HG02943 (cell line): ENCODE measurements at regions not wholly inside any gene's neighbourhood (a gene's known extent, or its start where the extent isn't known, plus 50 kb on each side); places are given as distances from the start of the nearest gene placed in this dataset.

Experiments used
- ATAC-seq: cut with Tn5 transposase; IDR thresholded peaks from one replicate; pipeline ENCODE4 v1.9.1; 2021; ENCODE audit warnings: mild to moderate bottlenecking, low read depth, moderate library complexity; ENCODE audit not compliant: unreplicated experiment

DNA sequence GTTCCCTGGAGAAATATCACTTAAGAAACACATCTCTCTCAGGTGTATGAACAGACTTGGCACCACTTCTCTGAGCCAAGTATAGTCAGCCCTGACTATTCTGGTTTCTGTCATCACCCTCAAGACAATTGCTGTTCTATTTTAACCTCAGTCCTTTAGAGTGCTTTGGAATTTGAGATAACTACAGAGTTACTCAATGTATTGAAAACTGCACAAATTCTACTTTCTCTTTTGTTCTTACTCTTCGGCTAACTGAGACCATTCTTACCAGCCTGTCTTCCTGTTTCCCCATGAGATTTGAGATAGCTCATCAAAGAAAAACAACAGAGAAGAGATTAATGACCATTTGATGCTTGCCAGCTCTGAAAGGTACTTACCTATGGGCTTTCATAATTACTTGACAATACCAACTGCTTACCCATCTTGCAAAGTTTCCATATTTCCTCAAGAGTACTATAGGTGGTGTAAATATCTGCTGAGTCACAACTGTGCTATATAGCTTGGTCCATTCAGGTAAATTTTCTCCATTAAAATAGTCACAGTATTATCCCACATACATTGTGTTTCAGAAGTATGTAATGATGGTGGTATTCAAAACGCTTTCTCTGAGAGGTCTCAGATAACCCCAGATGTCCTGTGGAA lies 467.5 kb upstream of the CHST9 start:
- ATAC-seq = no peak

DNA sequence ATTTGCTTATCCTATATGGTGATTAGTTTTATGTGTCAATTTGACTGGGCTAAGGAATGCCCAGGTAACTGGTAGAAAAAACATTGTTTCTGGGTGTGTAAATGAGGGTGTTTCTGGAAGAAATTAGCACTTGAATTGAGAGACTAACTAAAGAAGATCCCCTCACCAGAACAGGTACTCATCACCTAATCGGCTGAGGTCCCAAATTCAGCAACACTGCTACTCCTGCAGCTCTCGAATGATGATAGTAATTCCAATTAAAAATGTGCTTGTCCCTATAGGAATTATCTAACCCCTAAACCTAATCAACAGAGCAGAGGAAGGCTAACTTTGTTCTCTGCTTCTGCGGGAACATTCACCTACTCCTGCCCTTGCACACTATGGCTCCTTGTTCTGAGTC lies 464.5 kb upstream of the CHST9 start:
- no peak for ATAC-seq

- ATAC-seq = no peak
These were observed 460.8 kb upstream of the CHST9 start for GRCh38 chr18:27645929-27646328.

- no peak for ATAC-seq
These were observed 451.5 kb upstream of the CHST9 start for GRCh38 chr18:27636576-27637085.

GRCh38 chr18:27632706-27633105 lies 447.6 kb upstream of the CHST9 start:
- no peak for ATAC-seq

DNA sequence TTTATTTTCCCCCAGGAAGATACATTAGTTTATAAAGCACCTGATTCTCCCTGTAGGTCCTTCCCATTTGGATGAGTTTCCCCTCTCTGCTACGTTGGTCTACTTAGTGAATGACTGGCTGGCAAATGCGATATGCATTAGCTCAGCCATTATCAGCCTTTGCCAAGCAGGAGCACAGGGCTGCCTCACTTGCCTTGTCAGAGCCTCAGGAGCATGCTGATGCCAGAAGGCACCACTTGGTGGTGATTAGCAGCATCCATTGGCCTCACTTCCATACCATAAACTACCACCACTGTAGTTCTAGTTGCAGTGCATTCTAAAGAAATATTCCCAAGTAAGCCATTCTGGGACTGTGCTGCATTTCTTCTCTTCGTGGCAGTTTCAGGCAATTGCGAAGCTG lies 442.8 kb upstream of the CHST9 start:
- no peak for ATAC-seq

DNA sequence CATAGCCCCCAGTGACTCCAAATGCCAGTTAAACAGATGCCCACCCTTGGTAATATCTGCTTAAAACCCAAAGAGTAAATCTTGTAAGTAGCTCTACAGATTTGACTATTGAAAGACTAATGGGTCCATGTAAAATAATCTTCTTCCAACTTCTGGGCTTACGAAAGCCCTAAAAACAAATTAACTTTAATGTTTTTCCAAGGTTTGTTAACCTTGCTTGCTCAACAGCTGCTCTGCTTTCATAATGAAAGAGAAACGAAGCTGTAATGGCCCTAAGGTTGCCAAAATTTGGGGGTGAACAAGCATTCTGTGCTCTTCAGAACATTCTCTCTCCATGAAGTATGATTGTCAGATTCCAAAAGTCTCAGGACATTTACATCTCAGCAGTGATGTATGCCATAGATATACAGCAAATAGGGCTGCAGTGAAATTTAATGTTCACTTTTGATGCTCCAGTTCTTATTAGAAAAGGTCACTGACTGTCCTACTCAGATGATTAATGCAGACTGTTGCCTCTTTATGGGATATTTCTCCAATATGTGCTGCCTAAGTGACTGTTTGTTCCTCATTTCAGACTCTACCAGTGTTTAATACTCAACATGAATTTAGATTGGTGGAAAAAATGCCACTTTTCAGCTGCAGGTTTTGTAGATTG lies 436.3 kb upstream of the CHST9 start:
- ATAC-seq = no peak

GRCh38 chr18:27619906-27620305 lies 434.8 kb upstream of the CHST9 start:
- no peak for ATAC-seq

DNA sequence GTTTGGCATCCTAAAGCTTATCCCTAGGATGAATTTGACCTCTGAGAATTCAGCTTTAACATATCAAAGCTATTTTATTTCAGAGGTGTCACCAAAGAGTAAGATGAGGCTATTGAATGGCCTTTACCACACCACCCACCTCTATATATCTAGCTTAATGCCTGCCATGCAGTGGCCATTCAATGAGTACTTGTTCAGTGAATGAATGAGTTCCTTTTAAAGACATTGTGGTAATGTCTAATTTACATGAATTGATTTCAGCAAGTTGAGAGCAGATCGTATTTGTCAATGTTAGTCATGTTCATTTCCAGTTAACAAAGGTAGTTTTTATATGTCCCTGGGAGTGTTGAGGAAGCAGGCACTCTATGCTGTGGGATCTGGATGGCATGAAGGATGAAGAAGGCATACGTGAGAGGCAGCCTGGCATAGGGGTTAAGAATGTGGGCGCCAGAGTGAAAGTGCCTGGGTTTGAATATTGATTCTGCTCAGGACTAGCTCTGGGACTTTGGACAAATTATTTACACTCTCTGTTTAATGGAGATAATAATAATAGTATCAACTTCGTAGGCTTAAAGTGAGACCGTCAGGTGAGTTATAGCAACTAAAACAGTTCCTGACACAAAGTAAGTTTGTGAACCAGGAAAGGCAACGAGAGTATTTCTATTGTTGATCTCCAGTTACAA lies 434.1 kb upstream of the CHST9 start:
- no peak for ATAC-seq

DNA sequence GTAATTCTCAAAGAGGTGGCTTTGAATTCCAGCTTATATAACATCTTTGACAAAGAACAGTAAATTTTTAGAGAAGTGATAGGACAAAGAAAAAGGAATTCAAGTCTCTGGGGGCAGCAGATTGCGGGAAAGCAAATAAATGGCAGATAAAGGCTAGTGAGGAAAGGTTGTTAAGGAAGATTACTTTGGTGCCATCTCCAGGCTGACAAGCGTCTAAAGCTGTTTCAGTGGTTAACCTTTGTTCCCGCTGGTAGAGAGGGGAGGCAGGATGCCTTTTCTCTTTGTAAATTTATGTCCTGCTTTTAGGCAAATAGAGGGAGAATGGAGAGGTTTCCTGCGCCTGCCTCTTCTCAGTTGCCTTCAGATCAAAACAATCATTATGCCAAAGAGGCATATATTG lies 431.2 kb upstream of the CHST9 start:
- ATAC-seq = no peak

DNA sequence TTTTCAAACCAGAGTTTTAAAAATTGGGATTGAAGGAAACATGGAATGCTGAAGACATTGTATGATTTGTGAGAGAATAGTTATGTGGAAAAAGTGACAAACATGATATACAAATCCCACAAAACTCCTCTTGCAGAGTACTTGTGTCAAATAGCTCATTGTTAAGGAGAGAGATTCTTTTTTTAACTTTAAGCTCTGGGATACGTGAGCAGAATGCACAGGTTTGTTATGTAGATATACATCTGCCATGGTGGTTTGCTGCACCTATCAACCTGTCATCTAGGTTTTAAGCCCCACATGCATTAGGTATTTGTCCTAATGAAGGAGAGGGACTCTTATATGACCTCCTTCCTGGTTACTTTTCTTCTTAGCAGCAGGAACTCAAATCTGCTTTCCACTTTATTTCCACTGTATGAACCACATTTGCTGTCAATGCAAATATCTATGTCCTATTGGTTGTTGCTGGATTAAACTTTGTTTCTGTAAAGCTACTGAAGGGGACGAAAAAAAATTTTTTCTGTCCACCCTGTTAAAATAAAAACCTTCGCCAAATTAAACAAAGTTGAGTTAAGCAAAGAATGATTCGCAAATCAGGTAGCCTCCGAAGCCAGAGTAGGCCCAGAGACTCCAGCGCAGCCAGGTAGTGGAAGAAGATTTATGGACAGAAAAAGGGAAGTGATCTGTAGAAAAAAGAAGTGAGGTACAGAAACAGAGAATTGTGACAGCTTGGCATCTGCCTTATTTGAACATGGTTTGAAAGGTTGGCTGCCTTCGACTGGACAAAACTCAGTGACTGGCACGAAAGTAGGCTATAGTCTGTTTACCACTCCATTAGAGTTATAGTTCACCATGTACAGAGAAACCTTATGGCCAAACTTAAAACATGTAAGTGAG lies 430.1 kb upstream of the CHST9 start:
- ATAC-seq = no peak

- ATAC-seq = no peak
These were observed 424.1 kb upstream of the CHST9 start for GRCh38 chr18:27609221-27609620.

- no peak for ATAC-seq
These were observed 423.6 kb upstream of the CHST9 start for GRCh38 chr18:27608742-27609141.

DNA sequence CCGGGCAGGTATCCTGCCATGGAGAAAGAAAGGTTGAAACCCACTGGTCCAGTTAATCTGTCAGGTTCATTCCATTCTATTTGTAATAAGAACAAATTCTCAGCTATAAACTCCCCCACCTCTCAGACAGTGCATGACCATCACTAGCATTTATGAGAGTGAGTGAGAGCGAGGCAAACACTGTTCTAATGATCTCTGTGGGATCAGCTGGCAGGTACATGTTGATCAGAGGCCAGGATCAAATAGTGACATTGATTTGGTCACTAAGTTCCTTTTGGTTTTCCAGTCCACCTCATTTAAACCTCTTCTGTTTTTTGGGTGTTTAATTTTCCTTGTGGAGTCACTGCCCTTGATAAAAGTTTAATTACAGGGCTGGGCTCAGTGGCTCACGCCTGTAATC lies 423.1 kb upstream of the CHST9 start:
- no peak for ATAC-seq

DNA sequence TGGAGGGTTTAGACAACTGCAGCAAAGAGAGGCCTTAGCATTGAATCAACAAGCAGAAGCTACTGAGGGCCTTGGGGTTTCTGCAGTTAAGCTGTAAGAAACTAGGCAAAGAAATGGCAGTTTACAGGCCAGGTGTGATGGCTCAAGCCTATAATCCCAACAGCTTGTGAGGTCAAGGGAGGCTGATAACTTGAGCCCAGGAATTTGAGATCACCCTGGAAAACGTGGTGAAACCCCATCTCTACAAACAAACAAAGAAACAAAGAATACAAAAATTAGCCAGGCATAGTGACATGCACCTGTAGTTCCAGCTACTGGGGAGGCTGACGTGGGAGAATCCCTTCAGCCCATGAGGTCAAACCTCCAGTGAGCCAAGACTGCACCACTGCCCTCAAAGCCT lies 421.6 kb upstream of the CHST9 start:
- no peak for ATAC-seq

DNA sequence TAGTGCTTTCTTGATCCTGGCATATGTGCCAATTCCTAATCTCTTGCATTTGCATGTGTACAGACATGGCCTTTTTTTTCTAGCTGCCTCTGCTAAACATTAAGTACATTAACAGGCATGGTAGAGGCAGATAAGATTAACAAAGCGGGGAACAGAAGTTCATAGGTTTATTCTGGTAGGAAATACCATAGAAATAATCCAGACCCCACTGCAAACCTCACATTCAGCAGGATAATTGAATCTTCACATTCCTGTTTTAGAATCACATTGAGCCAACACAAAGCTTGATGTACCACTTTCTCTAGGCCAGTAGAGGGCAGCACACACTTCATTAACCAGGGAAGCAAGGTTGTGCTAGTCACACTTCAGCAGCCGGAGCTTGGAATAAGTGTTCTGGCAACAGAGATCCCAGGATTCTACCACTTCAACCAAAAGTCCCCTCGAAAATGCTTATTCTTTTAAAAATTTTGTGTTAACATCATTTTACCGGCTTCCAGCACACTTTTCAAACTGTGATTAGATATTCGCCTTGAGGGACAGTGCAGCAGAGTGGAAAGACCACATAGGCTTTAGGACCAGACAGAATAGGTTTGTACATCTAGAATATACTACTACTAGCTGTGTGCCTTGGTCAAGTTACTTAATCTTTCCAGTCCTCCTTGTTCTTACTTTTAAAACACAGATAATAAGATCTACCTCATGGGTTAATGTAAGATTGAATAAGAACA lies 420.2 kb upstream of the CHST9 start:
- peak; percentile 71 for ATAC-seq

- no peak for ATAC-seq
These were observed 419.5 kb upstream of the CHST9 start for GRCh38 chr18:27604583-27604982.

DNA sequence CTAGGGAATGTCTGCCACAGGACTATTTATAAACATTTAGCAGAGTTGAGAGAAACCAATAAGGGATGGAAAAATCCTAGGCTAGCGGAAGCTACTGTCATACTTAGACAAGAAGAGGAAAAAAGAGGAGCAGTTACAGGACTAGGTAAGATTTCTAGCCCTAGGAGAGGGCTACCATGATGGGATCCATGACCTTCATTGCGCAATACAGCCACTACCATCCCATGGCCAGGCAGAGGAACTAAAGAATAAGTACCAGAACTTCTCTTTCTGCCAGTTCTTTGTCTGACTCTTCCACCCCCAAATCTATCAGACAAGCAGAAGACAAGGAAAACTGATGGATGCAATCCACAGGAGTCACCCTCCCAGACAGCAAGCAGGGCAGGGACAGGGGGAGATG lies 417.0 kb upstream of the CHST9 start:
- ATAC-seq = no peak

- ATAC-seq = no peak
These were observed 415.1 kb upstream of the CHST9 start for GRCh38 chr18:27600245-27600644.

DNA sequence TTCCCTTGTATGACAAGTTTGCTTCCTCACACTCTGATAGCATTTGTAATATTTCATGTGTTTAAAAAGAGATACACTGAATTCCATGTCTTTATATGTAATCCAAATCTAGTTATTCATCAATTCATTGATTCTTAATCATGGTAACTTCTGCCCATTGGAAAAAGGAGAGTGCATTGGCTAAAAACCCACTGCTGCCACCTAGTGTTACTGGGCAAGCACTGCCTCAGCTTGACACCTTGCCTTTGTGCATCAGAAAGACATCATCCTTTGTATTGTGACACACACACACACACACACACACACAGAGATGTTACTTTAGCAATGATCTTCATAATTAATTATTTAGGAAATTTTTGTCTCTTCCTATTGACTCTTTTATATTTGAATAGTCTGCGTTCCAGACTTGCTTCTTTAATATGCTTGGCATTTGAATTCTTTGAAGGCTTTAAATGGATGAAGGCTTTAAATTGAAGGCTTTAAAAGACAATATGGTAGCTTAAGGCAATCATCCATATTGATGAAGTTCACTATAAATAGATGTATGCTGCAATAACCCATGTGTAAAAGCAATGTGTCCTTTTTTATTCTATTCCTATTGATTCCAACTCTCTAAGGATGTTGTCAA lies 414.2 kb upstream of the CHST9 start:
- peak; percentile 65 for ATAC-seq
